Breast epithelium (tissue), 3 donors: ENCODE measurements at regions not wholly inside any gene's neighbourhood (a gene's known extent, or its start where the extent isn't known, plus 50 kb on each side); places are given as distances from the start of the nearest gene placed in this dataset.

ENCODE experiments used
- CTCF ChIP-seq, 3 donors: fragments of 450-650 bp; IDR thresholded peaks; one replicate each; pipeline ENCODE4 v1.5.1; 2016 to 2017; ENCODE audit warnings: antibody characterized with exemption in 3 of 3, mild to moderate bottlenecking in 3 of 3, moderate library complexity in 3 of 3
- POLR2A ChIP-seq: fragments of 450-650 bp; IDR thresholded peaks from one replicate; pipeline ENCODE4 v1.6.1; 2016; ENCODE audit warnings: antibody characterized with exemption, mild to moderate bottlenecking, moderate library complexity

GRCh38 chr6:137334884-137335283 is 115.7 kb upstream of the IFNGR1 start:
- no peak for TF ChIP-seq CTCF (IDR thresholded peaks at IDR 0.05)
- no peak for TF ChIP-seq POLR2A
